Smooth muscle cell (in vitro differentiated cells): ENCODE measurements at regions not wholly inside any gene's neighbourhood (a gene's known extent, or its start where the extent isn't known, plus 50 kb on each side); places are given as distances from the start of the nearest gene placed in this dataset.

Experiments used
- DNase-seq: peaks from one replicate; lab custom pipeline; 2025; ENCODE audit not compliant: unreplicated experiment; lab: John Stamatoyannopoulos, UW
- H2AFZ ChIP-seq: fragments of 200-600 bp; sonication (generic); 2 replicates; pipeline ENCODE4 v1.6.0; 2016; ENCODE audit warnings: antibody characterized with exemption, low read depth, mild to moderate bottlenecking
- H3F3A ChIP-seq: fragments of 200-600 bp; sonication (generic); 2 replicates; pipeline ENCODE4 v1.6.0; 2017; ENCODE audit warnings: antibody characterized with exemption, low read depth
- H3K27ac ChIP-seq: fragments of 200-600 bp; sonication (generic); 2 replicates; pipeline ENCODE4 v1.5.1; 2016; ENCODE audit warnings: low read depth, mild to moderate bottlenecking
- H3K27me3 ChIP-seq: fragments of 200-600 bp; sonication (generic); 2 replicates; pipeline ENCODE4 v1.6.1; 2016; ENCODE audit warnings: low read depth, mild to moderate bottlenecking
- H3K36me3 ChIP-seq: fragments of 200-600 bp; sonication (generic); 2 replicates; pipeline ENCODE4 v1.5.1; 2016; ENCODE audit warnings: low read depth
- H3K4me1 ChIP-seq: fragments of 200-600 bp; sonication (generic); 2 replicates; pipeline ENCODE4 v1.5.1; 2016; ENCODE audit warnings: low read depth
- H3K4me2 ChIP-seq: fragments of 200-600 bp; sonication (generic); 2 replicates; pipeline ENCODE4 v1.6.0; 2016; ENCODE audit warnings: mild to moderate bottlenecking
- H3K4me3 ChIP-seq: fragments of 200-600 bp; sonication (generic); 2 replicates; pipeline ENCODE4 v1.5.1; 2016; ENCODE audit warnings: mild to moderate bottlenecking
- H3K79me2 ChIP-seq: fragments of 200-600 bp; sonication (generic); 2 replicates; pipeline ENCODE4 v1.6.0; 2016; ENCODE audit warnings: low read depth, mild to moderate bottlenecking
- H3K9ac ChIP-seq: fragments of 200-600 bp; sonication (generic); 2 replicates; pipeline ENCODE4 v1.6.0; 2016; ENCODE audit warnings: low read depth
- H3K9me3 ChIP-seq: fragments of 200-600 bp; sonication (generic); replicated peaks from 2 replicates; pipeline ENCODE4 v1.5.1; 2016; ENCODE audit warnings: low read depth
- H4K20me1 ChIP-seq: fragments of 200-600 bp; sonication (generic); 2 replicates; pipeline ENCODE4 v1.6.0; 2016; ENCODE audit warnings: low read depth
- CTCF ChIP-seq: fragments of 200-600 bp; sonication (generic); IDR thresholded peaks from 2 replicates; pipeline ENCODE4 v1.5.1; 2017; ENCODE audit warnings: borderline replicate concordance, mild to moderate bottlenecking, antibody characterized with exemption; ENCODE audit not compliant: insufficient read depth, poor library complexity, severe bottlenecking
- WGBS: methylation state at CpG from one replicate; pipeline ENCODE4 v1.1.7; 2016; ENCODE audit warnings: low lambda C conversion rate; 5-methylcytosine and 5-hydroxymethylcytosine counted together

GRCh38 chr7:52711951-52712350, 323.5 kb upstream of the POM121L12 start:
- no peaks in the 10 kb centered on the region for H4K20me1 ChIP-seq
- H3F3A ChIP-seq, result no peaks in the 10 kb centered on the region
- H3K36me3 ChIP-seq, result peaks cover 3% of the 10 kb centered on the region
- no peak overlapping the region for H3K4me2 ChIP-seq
- 15% methylated on average over 1 of the region's 1 CpG for WGBS
- no peaks in the 10 kb centered on the region for H3K27me3 ChIP-seq
- no peak overlapping the region for H3K4me3 ChIP-seq
- no peak overlapping the region for H3K27ac ChIP-seq
- TF ChIP-seq CTCF, result no peak
- H3K9ac ChIP-seq, result no peak overlapping the region
- H3K4me1 ChIP-seq, result no peaks in the 10 kb centered on the region
- H2AFZ ChIP-seq, result no peak overlapping the region
- no peak for DNase-seq
- H3K9me3 ChIP-seq, result no peaks in the 10 kb centered on the region
- H3K79me2 ChIP-seq, result no peaks in the 10 kb centered on the region

GRCh38 chr7:52708846-52709245, 326.6 kb upstream of the POM121L12 start:
- 93% methylated on average over 3 of the region's 3 CpGs for WGBS
- Histone ChIP-seq H3K9ac (no peak overlapping the region), H3F3A (no peaks in the 10 kb centered on the region), H3K79me2 (no peaks in the 10 kb centered on the region), H3K4me1 (no peaks in the 10 kb centered on the region), H3K27me3 (no peaks in the 10 kb centered on the region), H3K36me3 (peaks cover 3% of the 10 kb centered on the region), H3K4me2 (no peak overlapping the region), H3K27ac (no peak overlapping the region), H2AFZ (no peak overlapping the region), H3K4me3 (no peak overlapping the region), H3K9me3 (no peaks in the 10 kb centered on the region), H4K20me1 (no peaks in the 10 kb centered on the region)
- TF ChIP-seq CTCF, result no peak
- no peak for DNase-seq

GRCh38 chr7:52705768-52706167, 329.7 kb upstream of the POM121L12 start:
- Histone ChIP-seq H3F3A (no peaks in the 10 kb centered on the region), H3K27me3 (no peaks in the 10 kb centered on the region), H3K27ac (no peak overlapping the region), H2AFZ (no peak overlapping the region), H3K4me1 (no peaks in the 10 kb centered on the region), H3K36me3 (peaks cover 3% of the 10 kb centered on the region), H3K79me2 (no peaks in the 10 kb centered on the region), H3K9ac (no peak overlapping the region), H3K9me3 (no peaks in the 10 kb centered on the region), H3K4me3 (no peak overlapping the region), H4K20me1 (no peaks in the 10 kb centered on the region), H3K4me2 (no peak overlapping the region)
- TF ChIP-seq CTCF, result no peak
- DNase-seq, result no peak
- WGBS, result 91% methylated on average over 2 of the region's 2 CpGs

- no peak for DNase-seq
Observed at GRCh38 chr7:52700349-52700748, 335.1 kb upstream of the POM121L12 start.

More at GRCh38 chr7:52700349-52700748, 335.1 kb upstream of the POM121L12 start:
- no peaks in the 10 kb centered on the region for H4K20me1 ChIP-seq
- no peak overlapping the region for H2AFZ ChIP-seq
- H3K4me1 ChIP-seq, result no peaks in the 10 kb centered on the region
- H3K9me3 ChIP-seq, result no peaks in the 10 kb centered on the region
- no peak overlapping the region for H3K27ac ChIP-seq
- no peak overlapping the region for H3K4me2 ChIP-seq
- H3K36me3 ChIP-seq, result no peaks in the 10 kb centered on the region
- WGBS, result 65% methylated on average over 2 of the region's 2 CpGs
- no peaks in the 10 kb centered on the region for H3K27me3 ChIP-seq
- no peak overlapping the region for H3K4me3 ChIP-seq
- TF ChIP-seq CTCF, result no peak
- no peak overlapping the region for H3K9ac ChIP-seq
- H3F3A ChIP-seq, result no peaks in the 10 kb centered on the region
- no peaks in the 10 kb centered on the region for H3K79me2 ChIP-seq
